Neuronal stem cell (in vitro differentiated cells): ENCODE measurements at regions not wholly inside any gene's neighbourhood (a gene's known extent, or its start where the extent isn't known, plus 50 kb on each side); places are given as distances from the start of the nearest gene placed in this dataset.

Experiments used
- DNase-seq: peaks from one replicate; pipeline ENCODE4 v3.0.0-alpha.2; 2013; ENCODE audit warnings: low spot score
- H2AFZ ChIP-seq: one replicate; pipeline ENCODE4 v1.6.1; 2013; ENCODE audit warnings: mild to moderate bottlenecking, low read length, inconsistent platforms
- H2AK5ac ChIP-seq: 2 replicates; pipeline ENCODE4 v1.6.1; 2013; ENCODE audit warnings: low read depth, mild to moderate bottlenecking, inconsistent platforms, low read length, moderate library complexity, mixed read lengths
- H2BK120ac ChIP-seq: 2 replicates; pipeline ENCODE4 v1.6.1; 2013; ENCODE audit warnings: low read depth, mild to moderate bottlenecking, inconsistent platforms, low read length, moderate library complexity, mixed read lengths
- H2BK12ac ChIP-seq: one replicate; pipeline ENCODE4 v1.6.1; 2013; ENCODE audit warnings: low read length, inconsistent platforms
- H2BK15ac ChIP-seq: 2 replicates; pipeline ENCODE4 v1.6.1; 2013; ENCODE audit warnings: mild to moderate bottlenecking, low read length, inconsistent platforms, mixed read lengths
- H2BK5ac ChIP-seq: one replicate; pipeline ENCODE4 v1.6.1; 2013; ENCODE audit warnings: inconsistent platforms, mild to moderate bottlenecking, low read length, moderate library complexity
- H3K14ac ChIP-seq: one replicate; pipeline ENCODE4 v1.6.1; 2013; ENCODE audit warnings: low read length, inconsistent platforms
- H3K18ac ChIP-seq: 2 replicates; pipeline ENCODE4 v1.6.1; 2013; ENCODE audit warnings: low read length, inconsistent platforms
- H3K23ac ChIP-seq: 2 replicates; pipeline ENCODE4 v1.6.1; 2013; ENCODE audit warnings: low read depth, mild to moderate bottlenecking, mixed read lengths, low read length, inconsistent platforms; ENCODE audit not compliant: poor library complexity
- H3K27ac ChIP-seq: replicated peaks from 3 replicates; pipeline ENCODE4 v1.5.1; 2013; ENCODE audit warnings: low read length, inconsistent platforms
- H3K27me3 ChIP-seq, 3 experiments: 2 replicates each; pipeline ENCODE4 v1.6.1; 2013; ENCODE audit warnings: low read length in 3 of 3, mild to moderate bottlenecking in 2 of 3, inconsistent platforms in 1 of 3, low read depth in 1 of 3, mixed read lengths in 1 of 3, moderate library complexity in 1 of 3; ENCODE audit not compliant: control insufficient read depth in 3 of 3, insufficient read depth in 3 of 3
- H3K36me3 ChIP-seq, 2 donors: replicated peaks in 1 of 2; 2 replicates each; pipeline ENCODE4 v1.6.1; 2013; ENCODE audit warnings: low read length in 2 of 2; ENCODE audit not compliant: control insufficient read depth in 2 of 2, insufficient read depth in 2 of 2
- H3K4ac ChIP-seq: 2 replicates; pipeline ENCODE4 v1.6.1; 2013; ENCODE audit warnings: inconsistent platforms, mild to moderate bottlenecking, low read length, moderate library complexity
- H3K4me1 ChIP-seq, 2 donors: 1 replicate in 1 of 2; 2 replicates in 1 of 2; pipeline ENCODE4 v1.6.1; 2013; ENCODE audit warnings: low read length in 2 of 2, low read depth in 1 of 2; ENCODE audit not compliant: control insufficient read depth in 2 of 2, insufficient read depth in 1 of 2
- H3K4me2 ChIP-seq: one replicate; pipeline ENCODE4 v1.6.1; 2013; ENCODE audit warnings: mild to moderate bottlenecking, low read length, inconsistent platforms; ENCODE audit not compliant: insufficient read depth, poor library complexity, severe bottlenecking
- H3K4me3 ChIP-seq, 2 donors: 2 replicates each; pipeline ENCODE4 v1.5.1; 2013; ENCODE audit warnings: low read length in 2 of 2, mild to moderate bottlenecking in 2 of 2, inconsistent platforms in 1 of 2, moderate library complexity in 1 of 2
- H3K79me1 ChIP-seq: one replicate; pipeline ENCODE4 v1.6.1; 2013; ENCODE audit warnings: low read depth, mild to moderate bottlenecking, inconsistent platforms, low read length, moderate library complexity
- H3K9ac ChIP-seq: one replicate; pipeline ENCODE4 v1.6.1; 2013; ENCODE audit warnings: mild to moderate bottlenecking, low read depth, low read length, inconsistent platforms; ENCODE audit not compliant: poor library complexity
- H3K9me3 ChIP-seq, 2 donors: replicated peaks in 1 of 2; 2 replicates each; pipeline versions ENCODE3 to v1.6.1; 2013; ENCODE audit warnings: low read length in 2 of 2, mild to moderate bottlenecking in 2 of 2, inconsistent platforms in 1 of 2, low read depth in 1 of 2, mixed read lengths in 1 of 2, moderate library complexity in 1 of 2; ENCODE audit not compliant: control insufficient read depth in 2 of 2, insufficient read depth in 1 of 2
- H4K8ac ChIP-seq: one replicate; pipeline ENCODE4 v1.6.1; 2013; ENCODE audit warnings: low read depth, mild to moderate bottlenecking, inconsistent platforms, low read length, moderate library complexity
- H4K91ac ChIP-seq: one replicate; pipeline ENCODE4 v1.6.1; 2013; ENCODE audit warnings: low read length, low read depth, mild to moderate bottlenecking, inconsistent platforms; ENCODE audit not compliant: poor library complexity
- WGBS, 2 donors: extraction: QIAGEN DNeasy Blood & Tissue Kit; methylation state at CpG; one replicate each; pipeline ENCODE4 v1.1.7; 2013; ENCODE audit warnings: missing lambda C conversion rate in 2 of 2, mixed read lengths in 1 of 2; ENCODE audit not compliant: insufficient read length in 2 of 2, insufficient replicate concordance in 1 of 2; ENCODE audit errors: extremely low coverage in 2 of 2; 5-methylcytosine and 5-hydroxymethylcytosine counted together

GRCh38 chr11:109762546-109762945 is 330.6 kb upstream of the ZC3H12C start:
- Histone ChIP-seq H4K8ac (no peak overlapping the region), H3K27ac (no peak overlapping the region), H3K36me3 (no peaks in the 10 kb centered on the region), H4K91ac (no peak overlapping the region), H2AK5ac (no peak overlapping the region), H2BK12ac (no peak overlapping the region), H2BK120ac (no peak overlapping the region), H3K4ac (no peak overlapping the region), H3K4me1 (no peaks in the 10 kb centered on the region), H3K9me3 (no peaks in the 10 kb centered on the region), H3K23ac (no peak overlapping the region), H3K27me3 (no peaks in the 10 kb centered on the region), H3K14ac (no peak overlapping the region), H3K4me3 (no peak overlapping the region), H3K18ac (no peak overlapping the region), H3K4me2 (no peak overlapping the region), H2AFZ (no peak overlapping the region), H3K9ac (no peak overlapping the region), H2BK5ac (no peak overlapping the region), H2BK15ac (no peak overlapping the region), H3K79me1 (no peaks in the 10 kb centered on the region)
- WGBS, 2 donors, result no CpG with 5 or more reads among the region's 3 CpGs
- no peak for DNase-seq

DNA sequence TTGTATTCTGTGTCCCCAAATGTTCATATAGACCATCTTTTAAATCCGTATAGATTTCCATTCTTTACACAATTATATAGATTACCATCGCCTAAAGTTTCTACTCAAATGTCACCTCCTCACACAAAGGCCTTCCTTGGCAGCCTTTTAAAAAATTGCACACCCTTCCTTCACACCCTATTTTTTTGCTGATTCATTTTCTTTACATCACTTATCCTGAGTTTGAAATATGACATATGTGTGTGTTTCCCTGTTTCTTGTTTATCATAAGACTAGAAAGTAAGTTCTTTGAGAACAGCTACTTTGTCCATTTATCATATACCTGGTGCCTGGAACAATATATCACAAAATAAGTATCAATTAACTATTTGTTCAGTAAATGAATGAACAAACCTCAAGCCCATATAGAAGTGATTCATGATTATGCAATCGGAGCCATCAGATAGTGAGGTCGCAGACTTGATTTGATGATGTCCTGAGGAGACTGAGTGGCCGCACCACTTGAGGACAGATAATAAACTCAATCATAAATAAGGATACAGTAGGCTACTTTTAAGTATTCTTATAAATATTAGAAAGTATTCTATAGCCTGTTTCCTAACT is 327.4 kb upstream of the ZC3H12C start:
- Histone ChIP-seq H3K36me3 (no peaks in the 10 kb centered on the region), H2BK120ac (no peak overlapping the region), H3K9me3 (no peaks in the 10 kb centered on the region), H3K79me1 (no peaks in the 10 kb centered on the region), H4K91ac (no peak overlapping the region), H4K8ac (no peak overlapping the region), H2AFZ (no peak overlapping the region), H3K4me2 (no peak overlapping the region), H3K14ac (no peak overlapping the region), H3K4me3 (no peak overlapping the region), H2BK12ac (no peak overlapping the region), H2BK15ac (no peak overlapping the region), H2BK5ac (no peak overlapping the region), H3K27ac (no peak overlapping the region), H3K27me3 (no peaks in the 10 kb centered on the region), H2AK5ac (no peak overlapping the region), H3K18ac (no peak overlapping the region), H3K23ac (no peak overlapping the region), H3K4me1 (peaks cover 1 to 3% of the 10 kb centered on the region in 2 donors), H3K4ac (no peak overlapping the region), H3K9ac (no peak overlapping the region)
- no CpG with 5 or more reads among the region's 5 CpGs for WGBS, 2 donors
- DNase-seq, result no peak

DNA sequence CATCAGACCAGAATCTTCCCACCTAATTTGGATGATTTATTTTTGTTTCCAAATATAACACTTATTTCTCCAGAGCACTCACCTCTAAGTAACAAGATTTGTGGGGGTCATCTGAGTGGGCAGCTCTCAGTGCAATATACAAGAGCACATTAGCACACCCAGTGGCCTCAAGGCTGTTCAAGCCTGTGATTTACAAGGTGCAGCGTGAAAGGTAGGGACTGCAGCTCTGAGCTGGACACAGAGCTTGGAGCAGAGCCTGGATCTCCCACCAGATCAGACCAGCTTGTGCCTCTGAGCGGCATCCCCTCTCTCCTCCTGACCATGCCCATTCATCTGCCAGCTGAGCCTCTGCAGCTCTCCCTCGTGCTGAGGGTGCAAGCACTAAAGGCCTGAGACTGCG is 323.3 kb upstream of the ZC3H12C start:
- no peak overlapping the region for H3K14ac ChIP-seq
- no peak overlapping the region for H2BK12ac ChIP-seq
- no peak for DNase-seq
- H3K27ac ChIP-seq, result no peak overlapping the region
- no peak overlapping the region for H2BK120ac ChIP-seq
- no peak overlapping the region for H3K9ac ChIP-seq
- H4K8ac ChIP-seq, result no peak overlapping the region
- H3K79me1 ChIP-seq, result no peaks in the 10 kb centered on the region
- peaks cover 6 to 11% of the 10 kb centered on the region in 2 donors for H3K4me1 ChIP-seq
- H3K9me3 ChIP-seq, result no peaks in the 10 kb centered on the region
- no peak overlapping the region for H3K4ac ChIP-seq
- no peak overlapping the region for H3K18ac ChIP-seq
- no peak overlapping the region for H2AK5ac ChIP-seq
- no peak overlapping the region for H4K91ac ChIP-seq
- H3K27me3 ChIP-seq, result no peaks in the 10 kb centered on the region
- no peak overlapping the region for H3K4me3 ChIP-seq
- H3K23ac ChIP-seq, result no peak overlapping the region
- no peak overlapping the region for H3K4me2 ChIP-seq
- H2AFZ ChIP-seq, result no peak overlapping the region
- WGBS, 2 donors, result no CpG with 5 or more reads among the region's 4 CpGs
- H3K36me3 ChIP-seq, result no peaks in the 10 kb centered on the region
- H2BK5ac ChIP-seq, result no peak overlapping the region
- no peak overlapping the region for H2BK15ac ChIP-seq

DNA sequence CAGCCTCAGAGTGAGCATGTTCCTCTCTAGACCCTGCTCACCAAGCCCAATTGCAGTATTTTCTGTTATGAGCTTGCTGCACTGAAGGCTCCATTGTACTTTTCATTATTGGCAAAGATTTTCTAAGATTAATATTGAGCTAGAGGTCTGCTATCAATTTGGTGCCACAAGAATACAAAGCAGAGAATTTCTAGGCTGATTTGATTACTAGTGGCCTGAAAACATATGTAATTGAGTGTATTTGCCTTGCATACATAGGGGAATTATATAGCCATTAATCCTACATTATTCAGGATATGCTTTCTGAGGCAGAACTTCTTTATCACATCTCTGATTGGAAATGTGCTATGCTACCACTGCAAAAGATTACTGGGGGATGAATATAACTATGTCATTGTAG is 322.9 kb upstream of the ZC3H12C start:
- Histone ChIP-seq H3K4me1 (peaks cover 6 to 11% of the 10 kb centered on the region in 2 donors), H2BK120ac (no peak overlapping the region), H3K14ac (no peak overlapping the region), H3K79me1 (no peaks in the 10 kb centered on the region), H2BK12ac (no peak overlapping the region), H3K9me3 (no peaks in the 10 kb centered on the region), H4K8ac (no peak overlapping the region), H3K4me2 (no peak overlapping the region), H2AFZ (no peak overlapping the region), H4K91ac (no peak overlapping the region), H3K36me3 (no peaks in the 10 kb centered on the region), H3K4ac (no peak overlapping the region), H3K4me3 (no peak overlapping the region), H3K9ac (no peak overlapping the region), H3K27ac (no peak overlapping the region), H2BK5ac (no peak overlapping the region), H3K18ac (no peak overlapping the region), H2AK5ac (no peak overlapping the region), H3K23ac (no peak overlapping the region), H3K27me3 (no peaks in the 10 kb centered on the region), H2BK15ac (no peak overlapping the region)
- DNase-seq, result no peak
